ENCODE measurements at regions not wholly inside any gene's neighbourhood (a gene's known extent, or its start where the extent isn't known, plus 50 kb on each side); places are given as distances from the start of the nearest gene placed in this dataset.
"Not testable (repeated sequence)": the region's sequence is repeated elsewhere in the genome, so short reads cannot be mapped to it uniquely, and the experiment has no call there.

- not testable (repeated sequence) for H3K9me3 ChIP-seq (ENCODE audit: control insufficient read depth in 2 of 2, insufficient read depth in 1 of 2, low read length in 1 of 2); H3K36me3 ChIP-seq (ENCODE audit: control insufficient read depth in 2 of 2, insufficient read depth in 2 of 2, low read length in 1 of 2); H3K4me3 ChIP-seq (ENCODE audit: low read length in 2 of 2); H3K27ac ChIP-seq (ENCODE audit: low read depth in 1 of 2, low read length in 1 of 2); H3K4me1 ChIP-seq (ENCODE audit: control insufficient read depth in 2 of 2, insufficient read depth in 2 of 2, low read length in 2 of 2); H3K27me3 ChIP-seq (ENCODE audit: control insufficient read depth in 2 of 2, insufficient read depth in 1 of 2, low read length in 1 of 2); DNase-seq (ENCODE audit: low read depth in 6 of 9, low spot score in 9 of 9)
- WGBS = 95% methylated on average over 7 of the region's 7 CpGs
Measured at GRCh38 chr11:98538358-98538757, 482.4 kb upstream of the CNTN5 start.

GRCh38 chr11:98545544-98546175 lies 475.1 kb upstream of the CNTN5 start:
- WGBS = 95% methylated on average over 5 of the region's 5 CpGs

DNA sequence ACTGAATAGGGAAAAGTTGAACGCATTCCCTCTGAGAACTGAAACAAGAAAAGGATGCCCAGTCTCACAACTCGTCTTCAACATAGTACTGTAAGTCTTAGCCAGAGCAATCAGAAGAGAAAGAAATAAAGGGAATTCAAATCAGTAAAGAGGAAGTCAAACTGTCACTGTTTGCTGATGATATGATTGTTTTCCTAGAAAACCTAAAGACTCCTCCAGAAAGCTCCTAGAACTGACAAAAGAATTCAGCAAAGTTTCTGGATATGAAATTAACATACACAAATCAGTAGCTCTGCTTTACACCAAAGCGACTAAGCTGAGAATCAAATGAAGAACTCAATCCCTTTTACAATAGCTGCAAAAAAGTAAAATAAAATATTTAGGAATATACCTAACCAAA lies 471.2 kb upstream of the CNTN5 start:
- Histone ChIP-seq H3K4me3 (ENCODE audit: low read length in 2 of 2) (no peak overlapping the region), H3K9me3 (ENCODE audit: control insufficient read depth in 2 of 2, insufficient read depth in 1 of 2, low read length in 1 of 2) (no peaks in the 10 kb centered on the region), H3K27ac (ENCODE audit: low read depth in 1 of 2, low read length in 1 of 2) (no peak overlapping the region), H3K27me3 (ENCODE audit: control insufficient read depth in 2 of 2, insufficient read depth in 1 of 2, low read length in 1 of 2) (no peaks in the 10 kb centered on the region), H3K36me3 (ENCODE audit: control insufficient read depth in 2 of 2, insufficient read depth in 2 of 2, low read length in 1 of 2) (no peaks in the 10 kb centered on the region), H3K4me1 (ENCODE audit: control insufficient read depth in 2 of 2, insufficient read depth in 2 of 2, low read length in 2 of 2) (no peaks in the 10 kb centered on the region)
- 69% methylated on average over 3 of the region's 3 CpGs for WGBS
- DNase-seq (ENCODE audit: low read depth in 6 of 9, low spot score in 9 of 9) = no peak

More at GRCh38 chr11:98545544-98546175, 475.1 kb upstream of the CNTN5 start:
- Histone ChIP-seq H3K9me3 (ENCODE audit: control insufficient read depth in 2 of 2, insufficient read depth in 1 of 2, low read length in 1 of 2) (no peaks in the 10 kb centered on the region), H3K4me1 (ENCODE audit: control insufficient read depth in 2 of 2, insufficient read depth in 2 of 2, low read length in 2 of 2) (no peaks in the 10 kb centered on the region), H3K4me3 (ENCODE audit: low read length in 2 of 2) (no peak overlapping the region), H3K27ac (ENCODE audit: low read depth in 1 of 2, low read length in 1 of 2) (no peak overlapping the region), H3K27me3 (ENCODE audit: control insufficient read depth in 2 of 2, insufficient read depth in 1 of 2, low read length in 1 of 2) (no peaks in the 10 kb centered on the region), H3K36me3 (ENCODE audit: control insufficient read depth in 2 of 2, insufficient read depth in 2 of 2, low read length in 1 of 2) (no peaks in the 10 kb centered on the region)
- no peak for DNase-seq (ENCODE audit: low read depth in 6 of 9, low spot score in 9 of 9)

- Histone ChIP-seq H3K4me1 (ENCODE audit: control insufficient read depth in 2 of 2, insufficient read depth in 2 of 2, low read length in 2 of 2) (no peaks in the 10 kb centered on the region), H3K36me3 (ENCODE audit: control insufficient read depth in 2 of 2, insufficient read depth in 2 of 2, low read length in 1 of 2) (no peaks in the 10 kb centered on the region), H3K27ac (ENCODE audit: low read depth in 1 of 2, low read length in 1 of 2) (no peak overlapping the region), H3K9me3 (ENCODE audit: control insufficient read depth in 2 of 2, insufficient read depth in 1 of 2, low read length in 1 of 2) (no peaks in the 10 kb centered on the region), H3K4me3 (ENCODE audit: low read length in 2 of 2) (no peak overlapping the region), H3K27me3 (ENCODE audit: control insufficient read depth in 2 of 2, insufficient read depth in 1 of 2, low read length in 1 of 2) (no peaks in the 10 kb centered on the region)
- peak in 1 of 9 donors; percentile 2 for DNase-seq (ENCODE audit: low read depth in 6 of 9, low spot score in 9 of 9)
Measured at GRCh38 chr11:98559961-98560360, 460.8 kb upstream of the CNTN5 start.

- Histone ChIP-seq H3K36me3 (ENCODE audit: control insufficient read depth in 2 of 2, insufficient read depth in 2 of 2, low read length in 1 of 2) (no peaks in the 10 kb centered on the region), H3K4me3 (ENCODE audit: low read length in 2 of 2) (no peak overlapping the region), H3K9me3 (ENCODE audit: control insufficient read depth in 2 of 2, insufficient read depth in 1 of 2, low read length in 1 of 2) (no peaks in the 10 kb centered on the region), H3K4me1 (ENCODE audit: control insufficient read depth in 2 of 2, insufficient read depth in 2 of 2, low read length in 2 of 2) (no peaks in the 10 kb centered on the region), H3K27ac (ENCODE audit: low read depth in 1 of 2, low read length in 1 of 2) (no peak overlapping the region), H3K27me3 (ENCODE audit: control insufficient read depth in 2 of 2, insufficient read depth in 1 of 2, low read length in 1 of 2) (no peaks in the 10 kb centered on the region)
- DNase-seq (ENCODE audit: low read depth in 6 of 9, low spot score in 9 of 9) = no peak
- 91% methylated on average over 4 of the region's 4 CpGs for WGBS
Measured at GRCh38 chr11:98561252-98561651, 459.5 kb upstream of the CNTN5 start.

- H3K9me3 ChIP-seq (ENCODE audit: control insufficient read depth in 2 of 2, insufficient read depth in 1 of 2, low read length in 1 of 2) = peaks cover 0 to under 1% of the 10 kb centered on the region in 2 donors
- no peak overlapping the region for H3K4me3 ChIP-seq (ENCODE audit: low read length in 2 of 2)
- no peaks in the 10 kb centered on the region for H3K27me3 ChIP-seq (ENCODE audit: control insufficient read depth in 2 of 2, insufficient read depth in 1 of 2, low read length in 1 of 2)
- no peaks in the 10 kb centered on the region for H3K36me3 ChIP-seq (ENCODE audit: control insufficient read depth in 2 of 2, insufficient read depth in 2 of 2, low read length in 1 of 2)
- DNase-seq (ENCODE audit: low read depth in 6 of 9, low spot score in 9 of 9) = no peak
- H3K4me1 ChIP-seq (ENCODE audit: control insufficient read depth in 2 of 2, insufficient read depth in 2 of 2, low read length in 2 of 2) = no peaks in the 10 kb centered on the region
- no peak overlapping the region for H3K27ac ChIP-seq (ENCODE audit: low read depth in 1 of 2, low read length in 1 of 2)
Measured at GRCh38 chr11:98561877-98562395, 458.8 kb upstream of the CNTN5 start.

- DNase-seq (ENCODE audit: low read depth in 6 of 9, low spot score in 9 of 9) = no peak
- no peaks in the 10 kb centered on the region for H3K36me3 ChIP-seq (ENCODE audit: control insufficient read depth in 2 of 2, insufficient read depth in 2 of 2, low read length in 1 of 2)
- H3K27ac ChIP-seq (ENCODE audit: low read depth in 1 of 2, low read length in 1 of 2) = no peak overlapping the region
- H3K27me3 ChIP-seq (ENCODE audit: control insufficient read depth in 2 of 2, insufficient read depth in 1 of 2, low read length in 1 of 2) = no peaks in the 10 kb centered on the region
- H3K9me3 ChIP-seq (ENCODE audit: control insufficient read depth in 2 of 2, insufficient read depth in 1 of 2, low read length in 1 of 2) = peaks cover 0 to 3% of the 10 kb centered on the region in 2 donors
- no peaks in the 10 kb centered on the region for H3K4me1 ChIP-seq (ENCODE audit: control insufficient read depth in 2 of 2, insufficient read depth in 2 of 2, low read length in 2 of 2)
- no peak overlapping the region for H3K4me3 ChIP-seq (ENCODE audit: low read length in 2 of 2)
- WGBS = 80% methylated on average over 3 of the region's 3 CpGs
Measured at GRCh38 chr11:98564233-98564632, 456.5 kb upstream of the CNTN5 start.

- H3K9me3 ChIP-seq (ENCODE audit: control insufficient read depth in 2 of 2, insufficient read depth in 1 of 2, low read length in 1 of 2) = peaks cover 0 to 3% of the 10 kb centered on the region in 2 donors
- H3K27me3 ChIP-seq (ENCODE audit: control insufficient read depth in 2 of 2, insufficient read depth in 1 of 2, low read length in 1 of 2) = no peaks in the 10 kb centered on the region
- DNase-seq (ENCODE audit: low read depth in 6 of 9, low spot score in 9 of 9) = no peak
- H3K4me1 ChIP-seq (ENCODE audit: control insufficient read depth in 2 of 2, insufficient read depth in 2 of 2, low read length in 2 of 2) = no peaks in the 10 kb centered on the region
- H3K36me3 ChIP-seq (ENCODE audit: control insufficient read depth in 2 of 2, insufficient read depth in 2 of 2, low read length in 1 of 2) = no peaks in the 10 kb centered on the region
- 96% methylated on average over 4 of the region's 4 CpGs for WGBS
- H3K4me3 ChIP-seq (ENCODE audit: low read length in 2 of 2) = no peak overlapping the region
- no peak overlapping the region for H3K27ac ChIP-seq (ENCODE audit: low read depth in 1 of 2, low read length in 1 of 2)
Measured at GRCh38 chr11:98564881-98565280, 455.9 kb upstream of the CNTN5 start.

- Histone ChIP-seq H3K36me3 (ENCODE audit: control insufficient read depth in 2 of 2, insufficient read depth in 2 of 2, low read length in 1 of 2) (no peaks in the 10 kb centered on the region), H3K27ac (ENCODE audit: low read depth in 1 of 2, low read length in 1 of 2) (no peak overlapping the region), H3K4me3 (ENCODE audit: low read length in 2 of 2) (no peak overlapping the region), H3K4me1 (ENCODE audit: control insufficient read depth in 2 of 2, insufficient read depth in 2 of 2, low read length in 2 of 2) (no peaks in the 10 kb centered on the region), H3K9me3 (ENCODE audit: control insufficient read depth in 2 of 2, insufficient read depth in 1 of 2, low read length in 1 of 2) (peaks cover 0 to 3% of the 10 kb centered on the region in 2 donors), H3K27me3 (ENCODE audit: control insufficient read depth in 2 of 2, insufficient read depth in 1 of 2, low read length in 1 of 2) (no peaks in the 10 kb centered on the region)
- 78% methylated on average over 5 of the region's 5 CpGs for WGBS
- no peak for DNase-seq (ENCODE audit: low read depth in 6 of 9, low spot score in 9 of 9)
Measured at GRCh38 chr11:98565311-98565710, 455.4 kb upstream of the CNTN5 start.
